GM19035 (cell line): ENCODE measurements at regions not wholly inside any gene's neighbourhood (a gene's known extent, or its start where the extent isn't known, plus 50 kb on each side); places are given as distances from the start of the nearest gene placed in this dataset.
"Not testable (repeated sequence)": the region's sequence is repeated elsewhere in the genome, so short reads cannot be mapped to it uniquely, and the experiment has no call there.

Experiments
- ATAC-seq: cut with Tn5 transposase; IDR thresholded peaks from one replicate; pipeline ENCODE4 v1.9.1; 2021; ENCODE audit not compliant: unreplicated experiment

DNA sequence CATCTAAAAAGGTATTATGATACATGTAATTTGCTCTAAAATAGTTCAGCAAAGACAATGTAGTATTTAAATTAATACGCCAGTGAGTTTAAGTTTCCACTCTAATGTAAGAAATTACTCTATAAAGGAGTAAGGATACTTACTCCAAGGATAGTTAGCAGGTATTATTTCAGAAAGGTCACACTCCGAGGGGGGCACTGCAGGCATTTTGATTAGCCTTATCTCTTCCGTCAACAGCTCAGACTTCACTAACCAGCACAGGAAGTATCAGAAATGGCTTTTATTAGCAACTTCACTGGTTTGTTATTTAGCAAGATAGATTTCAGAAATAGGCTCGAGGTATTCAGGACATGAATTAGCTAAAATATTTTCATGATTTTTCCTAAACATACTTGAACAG lies 127.0 kb downstream of the COX18 start:
- ATAC-seq = no peak

GRCh38 chr4:72938516-72938915 lies 131.0 kb downstream of the COX18 start:
- ATAC-seq = no peak

DNA sequence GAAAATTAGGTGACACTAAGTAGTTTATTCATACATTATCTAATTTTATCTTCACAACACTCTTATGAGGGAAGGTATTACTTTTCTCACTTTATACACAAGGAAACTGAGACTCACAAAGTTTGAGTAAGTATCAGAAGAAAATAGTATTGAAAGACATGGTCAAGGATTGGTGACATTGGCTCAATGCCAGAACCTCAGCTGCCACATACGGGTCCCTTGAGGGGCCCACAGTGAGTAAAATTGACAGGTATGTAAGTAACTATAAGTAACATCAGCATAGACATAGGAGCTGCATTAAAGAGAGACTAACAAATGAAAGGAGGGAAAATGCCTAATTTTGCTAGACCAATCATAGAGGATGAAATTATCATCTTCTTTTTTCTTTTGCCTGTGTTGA lies 134.1 kb downstream of the COX18 start:
- no peak for ATAC-seq

GRCh38 chr4:72933029-72933428 lies 136.5 kb downstream of the COX18 start:
- ATAC-seq = no peak

GRCh38 chr4:72931346-72931745 lies 138.2 kb downstream of the COX18 start:
- no peak for ATAC-seq

DNA sequence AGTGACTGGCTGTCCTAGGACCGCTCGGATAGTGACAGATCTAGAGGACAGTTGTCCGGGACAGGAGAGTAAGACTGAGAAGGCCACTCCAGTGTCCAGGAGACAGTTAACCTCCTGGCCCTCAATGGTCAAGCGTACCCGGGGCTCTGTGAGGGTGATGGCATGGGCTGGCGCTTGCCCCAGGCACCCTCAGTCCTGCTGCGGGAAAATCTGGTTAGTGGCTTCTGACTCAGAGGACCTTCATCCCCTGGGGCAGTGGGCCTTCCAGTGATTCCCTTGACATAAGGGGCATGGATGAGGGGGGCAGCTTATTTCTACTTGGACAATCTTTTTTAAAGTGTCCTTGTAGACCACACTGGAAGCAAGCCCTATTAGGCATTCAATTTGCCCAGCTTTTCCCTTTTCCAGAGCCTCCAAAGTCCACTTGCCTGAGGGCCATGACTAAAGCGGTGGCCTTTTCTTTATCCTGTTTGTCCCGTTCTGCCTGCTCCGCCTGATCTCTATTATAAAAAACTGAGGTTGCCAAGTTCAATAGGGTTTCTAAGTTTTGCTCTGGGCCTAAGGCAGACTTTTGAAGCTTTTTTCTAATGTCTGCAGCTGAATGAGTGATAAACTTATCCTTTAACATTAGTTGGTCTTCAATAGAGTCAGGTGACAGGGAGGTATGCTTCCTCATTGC lies 139.8 kb downstream of the COX18 start:
- ATAC-seq = not testable (repeated sequence)

DNA sequence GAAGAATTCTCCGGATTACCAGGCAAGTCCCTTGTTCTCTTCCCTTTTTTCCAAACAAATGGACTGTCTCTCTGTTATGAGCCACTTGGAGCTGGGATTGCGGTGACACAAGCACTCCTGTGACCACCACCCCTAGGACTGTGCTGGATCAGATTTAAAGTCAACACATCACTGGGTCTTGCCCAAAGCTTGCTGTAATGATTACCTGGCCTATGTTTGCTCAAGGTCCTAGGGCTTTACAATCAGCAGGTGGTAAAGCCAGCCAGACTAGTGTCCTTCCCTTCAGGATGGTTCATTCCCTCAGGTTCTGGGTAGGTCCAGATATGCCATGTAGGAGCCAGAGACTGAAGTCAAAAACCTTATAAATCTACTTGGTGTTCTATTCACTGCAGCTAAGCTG lies 144.7 kb downstream of the COX18 start:
- no peak for ATAC-seq

DNA sequence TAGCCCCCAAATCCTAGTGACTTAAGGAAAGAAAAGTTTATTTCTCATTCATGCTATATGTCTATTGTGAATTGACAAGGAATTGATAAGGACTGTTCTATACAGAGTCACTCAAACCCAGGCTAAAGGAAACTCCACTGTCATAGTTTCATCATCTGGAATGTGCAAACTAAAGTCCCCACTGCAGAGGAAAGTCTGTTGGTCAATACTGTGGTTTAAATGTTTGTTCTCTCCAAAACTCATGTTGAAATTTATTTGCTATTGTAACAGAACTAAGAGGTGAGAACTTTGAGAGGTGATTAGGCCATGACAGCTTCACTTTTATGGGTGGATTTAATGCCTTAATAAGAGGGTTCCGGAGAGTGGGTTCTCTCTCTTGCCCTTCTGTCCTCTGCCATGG lies 149.6 kb downstream of the COX18 start:
- no peak for ATAC-seq

GRCh38 chr4:72919464-72919863 lies 150.1 kb downstream of the COX18 start:
- ATAC-seq = no peak

- ATAC-seq = no peak
Measured at GRCh38 chr4:72918362-72918761, 151.2 kb downstream of the COX18 start.

DNA sequence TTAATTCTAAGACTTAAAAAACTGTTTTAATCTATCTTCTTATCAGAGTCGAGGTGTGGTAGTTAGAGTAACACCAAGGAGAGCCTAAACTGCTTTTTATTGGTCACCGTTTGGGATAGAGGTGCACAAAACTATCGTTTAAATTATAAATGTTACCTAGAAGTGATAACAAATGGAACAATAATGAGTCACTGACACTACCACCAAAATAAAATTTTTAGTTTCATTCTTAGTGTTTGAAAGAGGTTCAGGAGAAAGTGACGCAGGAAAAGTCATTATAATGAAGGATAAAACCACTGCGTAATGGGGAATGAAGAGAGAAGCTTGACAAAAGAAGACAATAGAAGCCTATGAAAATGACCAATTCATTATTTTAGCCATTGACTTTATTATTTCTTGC lies 158.2 kb downstream of the COX18 start:
- no peak for ATAC-seq

- no peak for ATAC-seq
Measured at GRCh38 chr4:72909461-72909860, 160.1 kb downstream of the COX18 start.

DNA sequence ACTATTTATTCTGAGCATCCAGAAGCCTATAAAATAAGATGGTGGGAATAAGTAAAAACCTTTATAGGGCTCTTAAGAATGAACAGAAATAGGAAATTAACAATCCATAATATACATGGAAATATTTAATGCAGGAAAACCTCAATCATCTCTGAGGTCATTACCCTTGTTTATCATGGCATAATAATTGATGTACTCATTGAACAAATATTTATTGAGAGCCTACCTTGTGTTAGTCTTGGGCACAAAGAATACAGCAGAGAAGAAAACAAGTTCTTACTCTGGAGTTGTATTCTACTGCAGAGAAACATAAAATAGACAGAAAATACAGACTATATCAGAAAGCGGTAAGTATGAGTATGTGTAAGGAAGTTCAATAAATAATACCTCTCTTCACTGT lies 167.2 kb downstream of the COX18 start:
- no peak for ATAC-seq

DNA sequence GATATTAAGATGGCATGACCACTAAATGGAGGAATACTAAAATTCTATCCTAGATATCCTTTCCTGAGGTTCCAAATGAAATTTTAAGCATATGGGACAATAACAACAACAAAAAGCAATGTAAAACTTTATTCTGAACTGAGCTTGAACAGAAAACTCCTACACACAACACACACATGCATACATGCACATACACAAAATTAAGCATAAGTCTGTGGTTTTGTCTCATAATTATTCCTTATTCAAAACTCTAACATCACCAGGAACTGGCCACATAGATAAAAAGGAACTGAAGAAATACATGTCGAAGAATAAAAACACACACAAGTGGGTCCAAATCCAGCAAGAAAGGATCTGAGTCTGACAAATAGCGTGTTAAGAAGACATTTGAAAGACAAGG lies 168.0 kb downstream of the COX18 start:
- ATAC-seq = no peak

DNA sequence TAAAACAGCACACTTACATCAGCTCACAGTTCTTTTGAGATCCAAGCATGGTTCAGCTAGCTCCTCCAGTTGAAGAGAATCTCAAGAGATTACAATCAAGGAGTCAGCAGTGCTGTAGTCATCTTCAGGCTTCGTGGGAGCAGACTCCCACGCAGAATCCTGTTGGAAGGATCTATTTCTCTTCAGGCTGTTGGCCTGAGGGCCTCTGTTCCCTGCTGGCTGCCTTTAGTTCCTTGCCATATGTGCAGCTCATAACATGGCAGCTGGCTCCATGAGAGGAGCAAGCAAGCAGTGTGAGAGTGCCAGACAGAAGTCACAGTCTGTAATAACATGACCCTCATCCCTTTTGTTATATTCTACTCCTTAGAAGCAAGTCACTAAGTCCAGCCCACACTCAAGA lies 168.6 kb downstream of the COX18 start:
- ATAC-seq = no peak

DNA sequence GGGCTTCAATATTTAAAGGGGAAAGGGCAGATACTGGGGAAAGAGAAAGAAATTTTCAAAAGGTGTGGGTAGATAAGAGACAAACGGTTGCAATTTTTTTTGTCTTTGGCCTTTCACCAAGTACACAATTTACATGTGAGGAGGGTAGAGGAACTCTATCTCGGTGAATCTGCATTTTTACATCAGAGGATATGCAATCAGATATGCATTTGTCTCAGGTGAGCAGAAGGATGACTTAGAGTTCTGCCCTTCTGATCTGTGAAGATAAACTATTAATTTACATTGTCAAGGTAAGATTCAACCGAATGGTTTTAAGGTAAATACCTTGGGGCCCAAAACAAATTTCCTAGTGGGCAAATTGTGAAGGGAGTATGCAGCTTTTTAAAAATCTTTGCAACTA lies 169.9 kb downstream of the COX18 start:
- ATAC-seq = no peak

GRCh38 chr4:72899214-72899613 lies 170.3 kb downstream of the COX18 start:
- no peak for ATAC-seq

GRCh38 chr4:72896515-72896914 lies 173.0 kb downstream of the COX18 start:
- ATAC-seq = no peak

DNA sequence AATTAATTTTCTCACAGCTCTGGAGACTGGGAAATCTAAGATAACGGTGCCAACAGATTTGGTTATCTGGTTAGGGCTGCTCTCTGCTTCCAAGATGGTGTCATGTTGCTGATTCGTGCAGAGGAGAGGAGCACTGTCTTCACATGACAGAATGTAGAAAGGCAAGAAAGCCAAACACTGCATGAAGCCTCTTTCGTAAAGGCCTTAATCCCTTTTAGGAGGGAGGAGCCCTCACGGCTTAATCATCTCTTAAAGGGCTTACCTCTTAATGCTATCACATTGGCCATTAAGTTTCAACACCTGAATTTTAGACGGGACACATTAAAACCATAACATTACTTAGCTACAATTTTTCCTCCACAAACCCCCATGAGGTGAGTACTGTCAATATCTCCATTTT lies 174.1 kb downstream of the COX18 start:
- no peak for ATAC-seq

- no peak for ATAC-seq
Measured at GRCh38 chr4:72893354-72894066, 176.0 kb downstream of the COX18 start.

DNA sequence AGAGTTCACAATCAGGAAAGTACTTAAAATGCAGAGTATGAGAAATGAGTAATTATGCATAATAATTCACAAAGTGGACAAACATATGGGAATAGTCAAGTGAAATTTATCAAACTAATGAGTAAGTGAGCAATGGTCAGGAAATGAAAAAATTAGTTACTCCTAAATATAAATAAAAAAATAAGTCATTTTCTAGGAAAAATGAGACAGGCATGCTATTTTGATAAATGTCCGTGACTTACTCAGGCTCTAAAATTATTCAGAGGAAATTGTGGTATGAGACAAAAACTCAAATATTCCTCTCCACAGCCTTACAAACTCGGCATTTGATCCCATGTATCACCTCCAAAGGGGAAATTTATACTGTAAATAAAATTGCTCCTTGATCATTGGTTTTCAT lies 181.2 kb downstream of the COX18 start:
- ATAC-seq = no peak

DNA sequence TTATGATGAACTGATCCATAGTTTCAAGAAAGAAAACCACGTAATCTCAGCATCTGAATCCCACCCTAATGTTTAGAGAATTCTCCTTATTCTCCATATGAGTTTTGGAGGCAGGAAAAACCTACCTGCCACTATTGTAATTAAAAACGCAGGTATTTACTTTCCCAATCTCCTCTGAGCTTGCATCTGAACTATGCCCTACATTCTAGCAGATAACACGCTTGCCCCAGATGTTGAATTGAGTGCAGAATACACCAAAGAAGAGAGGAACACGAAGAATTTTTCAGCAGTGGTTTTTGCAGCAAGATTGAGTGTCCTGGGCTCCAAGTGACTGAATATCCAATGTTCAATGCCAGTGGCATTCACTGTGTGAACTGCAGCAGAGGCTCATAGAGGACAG lies 182.4 kb downstream of the COX18 start:
- no peak for ATAC-seq

DNA sequence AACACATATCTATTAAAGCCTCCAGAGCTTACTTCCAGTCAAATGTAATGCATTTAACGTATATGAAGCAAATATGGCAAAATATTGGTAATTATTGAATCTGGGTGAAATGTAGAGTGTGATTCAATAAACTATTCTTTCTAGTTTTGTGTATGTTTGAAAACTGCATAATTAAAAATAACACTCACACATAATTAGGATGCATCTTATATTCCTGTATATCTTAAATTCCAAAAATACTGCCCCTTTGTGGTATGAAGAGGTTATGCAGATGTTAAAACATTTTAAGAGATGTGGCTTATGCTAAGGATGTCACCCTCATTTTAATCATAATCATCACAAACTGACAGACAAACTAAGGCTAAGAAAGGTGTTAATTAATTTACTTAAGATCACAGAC lies 182.9 kb downstream of the COX18 start:
- ATAC-seq = no peak
